Epidermal melanocyte (primary cell): ENCODE measurements at regions not wholly inside any gene's neighbourhood (a gene's known extent, or its start where the extent isn't known, plus 50 kb on each side); places are given as distances from the start of the nearest gene placed in this dataset.
"Not testable (repeated sequence)": the region's sequence is repeated elsewhere in the genome, so short reads cannot be mapped to it uniquely, and the experiment has no call there.

Source experiments
- DNase-seq: peaks from one replicate; pipeline ENCODE4 v3.0.0; 2011; ENCODE audit warnings: low spot score; ENCODE audit not compliant: insufficient read length

DNA sequence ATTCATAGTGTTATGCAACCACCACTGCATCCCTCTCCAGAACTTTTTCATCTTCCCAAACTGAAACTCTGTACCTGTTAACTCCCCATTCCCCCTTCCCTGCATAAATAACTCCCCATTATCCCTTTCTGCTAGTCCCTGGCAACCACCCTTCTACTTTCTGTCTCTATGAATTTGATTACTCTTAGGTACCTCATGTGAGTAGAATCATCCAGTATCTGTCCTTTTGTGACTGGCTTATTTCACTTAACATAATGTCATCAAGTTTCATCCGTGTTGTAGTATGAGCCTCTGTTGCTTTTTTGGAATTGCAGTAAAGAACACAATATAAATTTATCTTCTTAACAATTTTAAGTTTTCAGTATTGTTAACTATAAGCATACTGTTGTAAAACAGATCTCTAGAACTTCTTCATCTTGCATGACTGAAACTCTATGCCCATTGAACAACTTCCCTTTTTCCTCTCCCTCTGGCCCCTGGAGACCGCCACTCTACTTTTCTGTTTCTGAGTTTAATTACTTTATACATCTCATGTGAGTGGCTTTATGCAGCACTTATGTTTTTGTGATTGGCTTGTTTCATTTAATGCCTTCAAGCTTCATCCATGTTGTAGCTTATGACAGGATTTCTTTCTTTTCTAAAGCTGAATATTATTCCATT, 87.3 kb upstream of the ABCC4 start:
- DNase-seq: no peak

GRCh38 chr13:95391362-95391761, 90.1 kb upstream of the ABCC4 start:
- no peak for DNase-seq

- DNase-seq: no peak
Measured at GRCh38 chr13:95391785-95392184, 90.5 kb upstream of the ABCC4 start.

- no peak for DNase-seq
Measured at GRCh38 chr13:95392597-95392996, 91.3 kb upstream of the ABCC4 start.

- no peak for DNase-seq
Measured at GRCh38 chr13:95403349-95404140, 102.3 kb upstream of the ABCC4 start.

- DNase-seq: peak; percentile 92
Measured at GRCh38 chr13:95404141-95404882, 103.1 kb upstream of the ABCC4 start.

DNA sequence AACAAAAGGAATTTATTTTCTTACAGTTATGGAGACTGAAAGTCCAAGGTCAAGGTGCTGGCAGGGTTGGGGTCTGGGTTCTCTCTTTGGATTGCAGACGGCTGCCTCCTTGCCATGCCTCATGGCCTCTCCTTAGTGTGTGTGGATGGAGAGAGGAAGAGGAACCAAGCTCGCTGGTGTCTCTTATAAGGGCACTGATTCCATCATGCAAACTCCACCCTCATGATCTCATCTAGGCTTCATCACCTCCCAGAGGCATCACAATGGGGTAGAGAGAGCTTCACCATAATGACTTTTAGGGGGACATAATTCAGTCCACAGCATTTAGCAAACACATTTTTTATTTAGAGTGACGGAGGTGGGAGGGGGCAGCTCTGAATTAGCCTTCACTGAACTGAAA, 104.9 kb upstream of the ABCC4 start:
- DNase-seq: no peak

DNA sequence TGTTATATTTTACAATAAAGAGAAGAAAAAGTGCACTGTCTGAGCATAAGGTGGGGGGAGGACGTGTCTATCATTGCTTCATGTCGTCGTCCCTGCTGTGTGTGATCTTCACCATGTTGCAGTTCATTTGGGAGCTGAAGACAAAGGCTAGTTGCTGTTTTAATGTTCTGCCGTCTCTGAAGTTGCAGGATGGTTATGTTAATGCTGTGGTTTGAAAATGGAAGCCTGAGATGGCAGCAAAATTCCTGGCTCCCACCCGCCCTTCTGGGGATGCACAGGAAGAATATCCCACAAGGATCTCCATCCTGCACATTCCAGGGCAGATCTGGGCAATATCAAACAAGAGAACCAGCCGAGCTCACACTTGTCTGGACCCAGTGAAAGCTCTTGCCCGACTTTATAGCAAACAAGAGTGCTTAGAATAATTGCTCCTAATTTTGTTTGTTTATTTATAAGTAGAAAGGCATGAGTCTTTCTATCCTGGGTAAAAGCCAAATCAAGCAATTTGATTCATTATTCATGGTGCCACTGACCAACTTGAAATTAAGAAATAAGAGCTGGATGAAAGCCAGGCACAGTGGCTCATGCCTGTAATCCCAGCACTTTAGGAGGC, 110.3 kb upstream of the ABCC4 start:
- no peak for DNase-seq

DNA sequence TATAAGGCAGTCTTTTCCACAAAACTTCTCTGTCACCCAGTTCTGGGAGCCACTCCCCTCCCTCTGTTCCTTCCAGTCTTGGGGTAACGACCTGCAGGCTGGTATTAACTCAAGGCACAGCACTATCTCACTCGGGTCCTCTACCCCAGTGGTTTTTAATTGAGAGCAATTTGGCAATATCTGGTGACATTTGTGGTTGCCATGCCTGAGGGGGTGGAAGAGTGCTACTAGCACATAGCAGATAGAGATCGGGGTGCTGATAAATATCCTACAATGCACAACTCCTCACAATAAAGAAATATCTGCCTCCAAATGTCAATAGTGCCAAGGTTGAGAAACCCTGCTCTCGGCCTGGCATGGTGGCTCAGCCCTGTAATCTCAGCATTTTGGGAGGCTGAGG, 117.7 kb upstream of the ABCC4 start:
- no peak for DNase-seq

- no peak for DNase-seq
Measured at GRCh38 chr13:95420501-95420900, 119.2 kb upstream of the ABCC4 start.

DNA sequence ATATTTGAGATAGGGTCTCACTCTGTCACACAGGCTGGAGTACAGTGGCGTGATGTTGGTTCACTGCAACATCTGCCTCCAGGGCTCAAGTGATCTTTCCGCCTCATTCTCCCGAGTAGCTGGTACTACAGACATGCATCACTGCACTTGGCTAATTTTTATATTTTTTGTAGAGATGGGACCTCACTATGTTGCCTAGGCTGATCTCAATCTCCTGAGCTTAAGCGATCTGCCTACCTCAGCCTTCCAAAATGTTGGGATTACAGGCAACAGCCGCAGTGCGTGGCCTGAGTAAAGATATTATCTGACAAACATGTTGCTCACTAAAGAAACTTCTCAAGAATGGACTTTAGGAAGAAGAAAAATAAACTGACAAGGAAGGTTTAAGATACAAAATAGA, 125.4 kb upstream of the ABCC4 start:
- no peak for DNase-seq

- DNase-seq: not testable (repeated sequence)
Measured at GRCh38 chr13:95430525-95430924, 122.0 kb upstream of the CLDN10 start.

GRCh38 chr13:95432141-95432540, 120.4 kb upstream of the CLDN10 start:
- no peak for DNase-seq

- no peak for DNase-seq
Measured at GRCh38 chr13:95433537-95433936, 119.0 kb upstream of the CLDN10 start.

DNA sequence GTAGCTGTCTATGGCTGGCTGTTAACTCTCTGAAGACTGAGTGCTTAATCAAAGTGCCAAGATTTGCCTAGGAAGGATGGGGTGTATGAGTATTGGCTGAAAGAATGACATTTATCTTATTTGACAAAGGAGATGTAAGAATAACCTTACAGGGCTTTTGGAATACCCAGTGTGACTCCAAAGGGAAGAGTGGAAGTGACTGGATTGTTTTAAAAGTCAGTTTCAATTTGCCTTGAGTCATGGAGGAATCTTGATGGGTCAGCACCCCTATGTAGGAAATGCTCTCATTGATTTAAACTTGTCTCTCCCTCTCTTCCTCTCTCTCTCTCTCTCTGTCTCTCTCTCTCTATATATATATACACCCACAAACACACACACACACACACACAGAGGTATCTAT, 118.4 kb upstream of the CLDN10 start:
- no peak for DNase-seq

GRCh38 chr13:95437561-95437960, 115.0 kb upstream of the CLDN10 start:
- DNase-seq: no peak

DNA sequence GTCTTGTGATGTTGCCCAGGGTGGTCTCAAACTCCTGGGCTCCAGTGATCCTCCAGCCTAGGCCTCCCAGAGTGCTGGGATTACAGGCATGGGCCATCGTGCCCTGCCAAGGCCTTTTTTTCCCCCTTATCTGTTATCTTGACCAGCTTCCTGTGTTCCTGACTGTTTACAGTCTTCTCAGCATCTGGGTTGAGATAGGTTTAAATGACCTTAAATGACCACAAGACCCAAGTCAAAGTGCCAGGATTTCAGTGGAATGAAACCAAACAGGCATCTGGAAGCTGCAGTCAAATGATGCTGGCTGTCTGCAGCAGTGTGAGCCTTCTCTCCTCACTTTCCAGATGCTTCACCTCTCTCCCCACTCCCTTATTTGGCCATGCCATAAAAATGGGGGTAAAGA, 114.2 kb upstream of the CLDN10 start:
- DNase-seq: no peak

GRCh38 chr13:95440441-95441088, 112.0 kb upstream of the CLDN10 start:
- DNase-seq: no peak

- DNase-seq: no peak
Measured at GRCh38 chr13:95441326-95441725, 111.2 kb upstream of the CLDN10 start.

GRCh38 chr13:95444006-95444730, 108.4 kb upstream of the CLDN10 start:
- no peak for DNase-seq

GRCh38 chr13:95445131-95445530, 107.4 kb upstream of the CLDN10 start:
- no peak for DNase-seq
